NCI-H345 (cell line): ENCODE measurements at regions not wholly inside any gene's neighbourhood (a gene's known extent, or its start where the extent isn't known, plus 50 kb on each side); places are given as distances from the start of the nearest gene placed in this dataset.
"Not testable (repeated sequence)": the region's sequence is repeated elsewhere in the genome, so short reads cannot be mapped to it uniquely, and the experiment has no call there.

Experiments
- DNase-seq: peaks from one replicate; lab custom pipeline; 2025; lab: John Stamatoyannopoulos, UW

DNA sequence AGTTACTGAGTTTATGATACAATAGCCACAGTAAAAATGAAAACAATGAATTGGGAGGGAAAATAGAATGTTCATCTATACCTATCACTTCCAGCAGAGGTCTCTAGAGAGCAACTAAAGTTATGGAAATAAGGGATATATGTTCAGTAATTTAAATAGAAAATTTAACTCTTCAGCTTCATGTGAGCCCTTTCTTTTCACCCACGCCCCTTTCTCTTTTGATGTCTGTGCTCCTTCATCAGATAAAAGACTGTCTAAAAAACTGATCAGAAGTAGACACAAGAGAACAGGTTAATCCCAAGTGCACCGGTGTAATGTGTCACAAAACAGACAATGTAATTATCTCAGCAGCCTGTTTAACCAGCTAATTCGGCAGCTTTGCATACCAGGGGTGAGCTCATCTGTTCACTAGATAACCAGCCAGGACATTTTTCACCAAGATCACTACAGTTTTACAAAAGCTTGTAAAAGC lies 238.5 kb upstream of the ERBB4 start:
- DNase-seq: peak; percentile 46

DNA sequence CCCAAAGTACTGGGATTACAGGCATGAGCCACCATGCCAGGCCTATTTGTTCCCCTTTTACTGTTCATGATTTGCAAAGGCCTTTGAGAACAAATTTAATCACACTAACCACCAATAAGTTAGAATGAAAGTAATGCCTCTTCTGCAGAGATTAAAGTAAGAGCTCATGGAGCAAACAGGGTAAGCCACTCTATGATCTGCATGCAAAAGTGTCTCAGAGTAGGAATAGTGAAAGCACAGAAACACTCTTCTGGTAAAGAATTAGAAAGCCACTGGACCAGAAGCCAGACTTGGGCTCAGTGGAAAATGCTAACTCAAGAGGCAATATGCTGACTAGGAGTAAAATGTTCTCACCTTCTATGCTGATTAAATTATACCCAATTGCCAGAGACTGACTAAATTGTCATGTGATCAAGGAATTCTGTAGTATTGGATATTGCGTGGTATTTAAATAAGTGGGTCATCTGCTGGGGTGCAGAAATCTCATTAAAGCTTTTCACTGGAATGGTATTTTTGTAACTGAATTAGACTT lies 235.3 kb upstream of the ERBB4 start:
- no peak for DNase-seq

DNA sequence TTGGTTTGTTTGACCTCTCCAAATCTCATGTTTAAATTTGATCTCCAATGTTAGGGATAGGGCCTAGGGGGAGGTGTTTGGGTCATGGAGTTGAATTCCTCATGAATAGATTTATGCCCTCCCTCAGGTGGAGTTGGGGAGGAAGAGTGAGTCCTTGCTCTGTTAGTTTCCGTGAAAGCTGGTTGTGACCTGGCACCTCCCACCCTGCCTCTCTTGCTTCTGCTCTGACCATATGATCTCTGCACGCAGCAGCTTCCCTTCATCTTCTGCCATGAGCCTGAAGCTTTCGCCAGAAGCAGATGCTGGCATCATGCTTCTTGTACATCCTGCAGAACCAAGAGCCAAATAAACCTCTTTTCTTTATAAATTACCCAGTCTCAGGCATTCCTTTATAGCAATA lies 231.6 kb upstream of the ERBB4 start:
- DNase-seq: no peak

- peak; percentile 83 for DNase-seq
Observed at GRCh38 chr2:212766921-212767320, 228.3 kb upstream of the ERBB4 start.

DNA sequence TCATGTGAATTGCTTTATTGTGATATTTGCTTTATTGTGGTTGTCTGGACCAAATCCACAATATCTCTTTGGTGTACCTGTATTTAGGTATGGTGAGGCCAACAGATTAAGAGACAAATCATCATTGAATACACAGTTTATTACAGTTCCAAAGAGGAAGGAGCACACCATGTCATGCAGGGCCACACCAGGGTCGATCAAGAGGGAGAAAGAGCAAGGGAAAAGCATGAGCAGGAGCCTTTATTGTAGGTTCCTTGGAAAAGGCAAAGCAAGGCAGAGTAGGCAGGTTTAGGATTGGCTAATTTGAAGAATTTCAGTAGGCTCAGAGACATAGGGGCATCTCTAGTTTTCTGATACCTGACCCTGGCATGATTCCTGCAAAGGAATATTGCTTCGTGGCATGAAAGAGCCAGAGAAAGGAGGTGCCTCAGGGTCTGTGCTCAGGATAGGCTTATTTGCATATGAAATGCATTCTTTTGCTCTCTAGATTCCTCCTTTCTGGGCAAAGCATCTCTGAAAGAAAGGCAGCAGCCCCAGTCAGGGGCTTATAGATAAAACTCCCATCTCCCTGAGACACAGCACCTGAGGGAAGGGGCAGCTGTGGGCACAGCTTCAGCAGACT lies 214.2 kb upstream of the ERBB4 start:
- DNase-seq: no peak

DNA sequence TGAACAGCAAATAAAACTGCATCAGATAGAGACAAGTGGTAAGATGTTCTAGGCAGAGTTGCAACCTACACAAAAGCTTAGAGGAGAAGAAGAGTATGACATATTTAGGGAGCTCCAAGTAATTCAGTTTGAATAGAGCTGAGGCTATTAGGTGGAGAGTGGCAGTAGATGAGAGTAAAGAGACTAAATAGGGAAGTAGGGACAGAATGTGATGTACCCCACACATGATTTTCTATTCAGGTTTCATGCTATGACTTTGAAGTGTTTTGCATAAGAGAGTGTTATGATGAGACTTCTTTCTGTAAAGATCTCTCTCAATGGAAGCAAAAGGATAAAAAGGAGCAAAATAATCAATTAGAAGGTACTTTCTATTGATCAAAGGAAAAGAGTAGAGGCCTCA lies 206.8 kb upstream of the ERBB4 start:
- no peak for DNase-seq

GRCh38 chr2:212737392-212738172 lies 199.0 kb upstream of the ERBB4 start:
- DNase-seq: no peak

DNA sequence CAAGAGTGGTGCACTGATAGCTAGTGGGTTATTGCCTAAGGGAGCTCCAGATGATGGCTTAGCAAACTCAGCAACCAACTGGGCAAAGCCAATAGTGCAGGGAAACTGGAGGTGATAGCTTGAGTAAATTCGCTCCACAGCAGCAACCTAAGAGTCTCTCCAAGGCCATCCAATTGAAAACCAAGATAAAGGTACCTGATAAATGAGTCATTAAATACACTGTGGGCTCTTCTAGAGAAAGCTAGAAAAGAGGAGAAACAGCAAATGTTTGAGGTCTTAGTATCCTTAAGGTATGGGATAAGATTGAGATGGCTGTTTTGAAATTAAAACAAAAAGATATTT lies 197.8 kb upstream of the ERBB4 start:
- DNase-seq: no peak

GRCh38 chr2:212733273-212733672 lies 194.7 kb upstream of the ERBB4 start:
- no peak for DNase-seq

GRCh38 chr2:212732860-212733259 lies 194.3 kb upstream of the ERBB4 start:
- no peak for DNase-seq

DNA sequence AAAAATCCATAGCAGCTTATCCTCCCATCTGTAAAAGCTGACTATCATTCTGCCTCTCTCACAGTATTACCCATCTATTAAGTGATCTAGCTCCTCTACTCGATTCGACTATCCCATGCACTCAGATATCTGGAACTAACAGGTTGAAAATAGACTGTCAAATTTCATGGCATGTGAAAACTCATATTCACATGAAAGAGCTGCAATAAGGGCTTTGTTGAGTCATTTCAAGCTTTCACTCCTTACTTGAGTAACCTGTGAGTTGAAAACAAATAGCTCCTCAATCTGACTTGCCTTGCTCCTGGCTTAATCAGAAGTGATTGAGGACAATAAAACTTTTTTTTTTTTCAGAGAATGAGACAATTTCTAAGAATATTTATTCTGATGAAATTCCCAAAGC lies 192.4 kb upstream of the ERBB4 start:
- DNase-seq: no peak

- no peak for DNase-seq
Observed at GRCh38 chr2:212728717-212729116, 190.1 kb upstream of the ERBB4 start.

GRCh38 chr2:212727751-212728150 lies 189.1 kb upstream of the ERBB4 start:
- no peak for DNase-seq

GRCh38 chr2:212726403-212726802 lies 187.8 kb upstream of the ERBB4 start:
- peak; percentile 72 for DNase-seq

DNA sequence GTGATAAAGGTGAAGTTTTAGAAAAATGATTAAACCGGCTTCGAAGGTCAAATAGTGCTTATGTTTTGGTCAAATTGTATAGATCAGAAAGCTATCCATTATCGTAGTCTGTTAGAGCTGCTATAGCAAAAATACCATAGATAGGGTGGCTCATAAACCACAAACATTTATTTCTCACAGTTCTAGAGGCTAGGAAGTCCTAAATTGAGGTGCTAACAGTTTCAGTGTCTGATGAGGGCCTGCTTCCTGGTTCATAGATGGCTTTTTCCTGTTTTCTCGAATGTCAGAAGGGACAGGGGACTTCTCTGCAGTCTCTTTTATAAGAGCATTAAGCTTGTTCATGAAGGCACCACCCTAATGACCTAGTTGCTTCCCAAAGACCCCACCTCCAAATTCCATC lies 186.6 kb upstream of the ERBB4 start:
- no peak for DNase-seq

GRCh38 chr2:212723226-212723625 lies 184.6 kb upstream of the ERBB4 start:
- no peak for DNase-seq

DNA sequence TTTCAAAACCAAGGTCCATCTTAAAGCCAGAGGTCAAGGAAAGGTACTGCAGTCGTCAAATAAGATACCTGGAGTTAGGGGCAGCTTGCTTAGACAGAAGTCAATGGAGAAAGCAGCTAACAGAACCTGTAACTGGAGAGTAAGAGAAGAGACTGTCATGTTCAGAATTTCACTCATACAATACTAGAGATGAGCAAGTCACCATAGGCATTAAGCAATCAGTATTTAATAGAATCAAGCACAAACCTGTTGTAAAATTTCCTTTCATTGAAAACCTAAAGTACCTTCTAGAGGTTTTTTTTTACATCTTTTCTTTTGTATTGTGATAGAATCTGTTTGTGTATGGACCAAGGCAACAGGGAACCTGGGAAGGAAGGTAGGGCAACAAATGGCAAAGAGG lies 183.4 kb upstream of the ERBB4 start:
- no peak for DNase-seq

DNA sequence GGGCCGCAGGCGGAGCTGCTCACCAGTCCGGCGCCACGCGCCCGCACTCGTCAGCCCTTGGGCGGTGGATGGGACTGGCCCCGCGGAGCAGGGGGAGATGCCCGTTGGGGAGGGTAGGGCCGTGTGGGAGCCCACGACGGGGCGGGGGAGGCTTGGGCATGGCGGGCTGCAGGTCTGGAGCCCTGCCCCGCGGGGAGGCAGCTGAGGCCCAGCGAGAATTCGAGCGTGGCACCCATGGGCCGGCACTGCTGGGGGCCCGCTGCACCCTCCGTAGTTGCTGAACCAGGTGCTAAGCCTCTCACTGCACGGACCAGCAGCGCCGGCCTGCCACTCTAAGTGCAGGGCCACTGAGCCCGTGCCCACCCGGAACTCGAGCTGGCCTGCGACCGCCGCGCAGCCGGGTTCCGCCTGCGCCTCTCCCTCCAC lies 182.4 kb upstream of the ERBB4 start:
- DNase-seq: no peak

GRCh38 chr2:212715411-212715810 lies 176.8 kb upstream of the ERBB4 start:
- DNase-seq: not testable (repeated sequence)

GRCh38 chr2:212713681-212714080 lies 175.1 kb upstream of the ERBB4 start:
- no peak for DNase-seq

DNA sequence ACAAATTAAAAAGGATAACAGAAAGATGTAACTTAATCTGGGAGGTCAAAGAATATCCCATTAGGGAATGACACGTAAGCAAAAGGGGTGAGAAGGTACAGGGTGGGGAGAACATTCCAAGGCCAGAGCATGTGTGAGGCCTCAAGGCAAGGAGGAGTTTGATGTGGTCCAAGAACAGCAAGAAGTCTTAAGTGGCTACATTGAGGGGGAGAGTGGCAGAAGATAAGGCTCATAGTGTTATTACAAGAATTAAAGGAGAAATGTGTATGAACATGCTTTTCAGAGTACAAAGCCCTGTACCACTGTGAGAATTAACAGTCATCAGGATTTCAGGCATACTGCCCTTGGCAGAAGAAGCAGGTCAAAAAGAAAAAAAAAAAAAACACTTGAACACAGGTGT lies 174.4 kb upstream of the ERBB4 start:
- DNase-seq: no peak

DNA sequence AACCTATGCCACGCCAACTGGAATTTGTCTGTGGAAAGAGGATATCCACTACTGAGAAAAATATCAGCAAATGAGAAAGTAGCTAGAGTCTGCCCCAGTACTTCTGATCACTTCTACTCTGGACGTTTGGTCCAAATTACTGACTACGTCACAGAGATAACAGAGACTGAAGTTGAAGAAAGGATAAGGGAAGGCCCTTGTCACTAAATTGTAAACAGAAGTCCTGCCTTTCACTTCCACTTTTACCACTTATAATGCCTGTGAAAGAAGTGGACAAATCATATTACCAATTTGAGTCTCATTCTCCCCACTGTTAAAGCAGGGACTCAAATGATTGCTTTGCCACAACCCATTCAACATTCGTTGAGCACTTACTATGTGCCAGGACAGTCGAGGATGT lies 173.9 kb upstream of the ERBB4 start:
- DNase-seq: no peak

- DNase-seq: no peak
Observed at GRCh38 chr2:212711856-212712255, 173.3 kb upstream of the ERBB4 start.

DNA sequence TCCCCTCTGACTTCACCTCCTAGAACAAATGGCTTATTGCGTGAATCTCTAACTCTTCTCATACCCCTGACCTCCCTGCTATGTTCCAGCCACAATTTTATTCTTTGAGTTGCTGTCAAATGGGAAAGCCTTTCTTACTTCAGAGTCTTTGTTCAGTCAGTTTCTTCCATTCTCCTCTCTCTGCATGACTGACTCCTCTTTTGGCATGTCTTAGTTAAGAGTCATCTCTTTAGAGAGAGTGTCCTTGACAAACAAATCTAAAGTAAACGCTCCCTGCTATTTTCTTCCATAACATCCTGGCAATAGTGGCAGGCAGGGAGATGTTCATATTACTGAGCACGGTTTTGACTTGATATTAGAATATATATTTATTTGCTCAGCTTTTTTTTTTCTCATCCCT lies 170.7 kb upstream of the ERBB4 start:
- peak; percentile 14 for DNase-seq
